ENCODE measurements at regions not wholly inside any gene's neighbourhood (a gene's known extent, or its start where the extent isn't known, plus 50 kb on each side); places are given as distances from the start of the nearest gene placed in this dataset.

GRCh38 chr4:30875658-30876269 is 155.6 kb downstream of the PCDH7 start:
- DNase-seq (ENCODE audit: extremely low spot score, unreplicated experiment): no peak
- no peak overlapping the region for H3K27ac Mint-ChIP-seq (ENCODE audit: unreplicated experiment)
- H3K4me3 Mint-ChIP-seq (ENCODE audit: unreplicated experiment): no peak overlapping the region
- peaks cover 2% of the 10 kb centered on the region for H3K36me3 Mint-ChIP-seq (ENCODE audit: unreplicated experiment)
- no peaks in the 10 kb centered on the region for H3K9me3 Mint-ChIP-seq (ENCODE audit: unreplicated experiment)
- peaks cover 37% of the 10 kb centered on the region for H3K4me1 Mint-ChIP-seq (ENCODE audit: unreplicated experiment)
- H3K27me3 Mint-ChIP-seq (ENCODE audit: unreplicated experiment): no peaks in the 10 kb centered on the region
- no peak for TF ChIP-seq CTCF (IDR thresholded peaks at IDR 0.05)

- Mint-ChIP-seq H3K9me3 (ENCODE audit: unreplicated experiment) (no peaks in the 10 kb centered on the region), H3K27ac (ENCODE audit: unreplicated experiment) (no peak overlapping the region), H3K4me1 (ENCODE audit: unreplicated experiment) (peaks cover 47% of the 10 kb centered on the region), H3K4me3 (ENCODE audit: unreplicated experiment) (no peak overlapping the region), H3K36me3 (ENCODE audit: unreplicated experiment) (peaks cover 5% of the 10 kb centered on the region), H3K27me3 (ENCODE audit: unreplicated experiment) (no peaks in the 10 kb centered on the region)
- DNase-seq (ENCODE audit: extremely low spot score, unreplicated experiment): no peak
- no peak for TF ChIP-seq CTCF (IDR thresholded peaks at IDR 0.05)
These were observed 159.9 kb downstream of the PCDH7 start for GRCh38 chr4:30879855-30880598.

- Mint-ChIP-seq H3K36me3 (ENCODE audit: unreplicated experiment) (peaks cover 8% of the 10 kb centered on the region), H3K27me3 (ENCODE audit: unreplicated experiment) (no peaks in the 10 kb centered on the region), H3K9me3 (ENCODE audit: unreplicated experiment) (no peaks in the 10 kb centered on the region), H3K4me3 (ENCODE audit: unreplicated experiment) (no peak overlapping the region), H3K27ac (ENCODE audit: unreplicated experiment) (no peak overlapping the region), H3K4me1 (ENCODE audit: unreplicated experiment) (peaks cover 38% of the 10 kb centered on the region)
- TF ChIP-seq CTCF (IDR thresholded peaks at IDR 0.05): no peak
- DNase-seq (ENCODE audit: extremely low spot score, unreplicated experiment): no peak
These were observed 161.8 kb downstream of the PCDH7 start for GRCh38 chr4:30881985-30882384.

- H3K4me3 Mint-ChIP-seq (ENCODE audit: unreplicated experiment): no peak overlapping the region
- H3K9me3 Mint-ChIP-seq (ENCODE audit: unreplicated experiment): no peaks in the 10 kb centered on the region
- TF ChIP-seq CTCF (IDR thresholded peaks at IDR 0.05): no peak
- no peaks in the 10 kb centered on the region for H3K27me3 Mint-ChIP-seq (ENCODE audit: unreplicated experiment)
- H3K27ac Mint-ChIP-seq (ENCODE audit: unreplicated experiment): no peak overlapping the region
- peaks cover 34% of the 10 kb centered on the region for H3K4me1 Mint-ChIP-seq (ENCODE audit: unreplicated experiment)
- H3K36me3 Mint-ChIP-seq (ENCODE audit: unreplicated experiment): peaks cover 8% of the 10 kb centered on the region
- DNase-seq (ENCODE audit: extremely low spot score, unreplicated experiment): no peak
These were observed 162.3 kb downstream of the PCDH7 start for GRCh38 chr4:30882443-30882842.

- Mint-ChIP-seq H3K4me1 (ENCODE audit: unreplicated experiment) (peaks cover 27% of the 10 kb centered on the region), H3K36me3 (ENCODE audit: unreplicated experiment) (peaks cover 8% of the 10 kb centered on the region), H3K4me3 (ENCODE audit: unreplicated experiment) (no peak overlapping the region), H3K9me3 (ENCODE audit: unreplicated experiment) (no peaks in the 10 kb centered on the region), H3K27me3 (ENCODE audit: unreplicated experiment) (no peaks in the 10 kb centered on the region), H3K27ac (ENCODE audit: unreplicated experiment) (no peak overlapping the region)
- TF ChIP-seq CTCF (IDR thresholded peaks at IDR 0.05): no peak
- no peak for DNase-seq (ENCODE audit: extremely low spot score, unreplicated experiment)
These were observed 163.0 kb downstream of the PCDH7 start for GRCh38 chr4:30882995-30883675.
